ENCODE measurements at regions not wholly inside any gene's neighbourhood (a gene's known extent, or its start where the extent isn't known, plus 50 kb on each side); places are given as distances from the start of the nearest gene placed in this dataset.

DNA sequence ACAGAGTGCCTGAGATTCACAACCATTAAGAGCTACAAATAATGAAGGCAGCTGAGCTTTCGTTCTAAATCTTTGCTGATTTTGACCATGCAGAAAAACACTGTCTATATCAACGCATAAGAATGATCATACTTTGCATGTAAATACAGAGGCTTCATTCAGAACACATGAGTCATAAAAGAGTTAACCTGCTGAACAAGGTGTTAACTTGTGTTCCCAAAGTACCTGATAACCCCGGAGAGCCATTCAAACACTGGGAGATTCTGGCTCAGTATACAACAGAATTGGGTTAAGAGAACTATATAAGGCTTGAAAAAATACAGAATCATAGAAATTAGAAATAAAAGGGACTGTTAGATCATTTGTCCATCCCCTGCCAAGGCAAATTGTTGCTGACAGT, 964.3 kb upstream of the TENM3 start:
- no peak for DNase-seq
- intact Hi-C loops (cut with DNase I; ENCODE audit: low total_unique reads): no loop called here
- H3K27ac ChIP-seq: no peak overlapping the region
- TF ChIP-seq POLR2A (IDR thresholded peaks at IDR 0.05) (no peak), POLR2AphosphoS5 (IDR thresholded peaks at IDR 0.05) (no peak)
- TF ChIP-seq, protein P1, sequence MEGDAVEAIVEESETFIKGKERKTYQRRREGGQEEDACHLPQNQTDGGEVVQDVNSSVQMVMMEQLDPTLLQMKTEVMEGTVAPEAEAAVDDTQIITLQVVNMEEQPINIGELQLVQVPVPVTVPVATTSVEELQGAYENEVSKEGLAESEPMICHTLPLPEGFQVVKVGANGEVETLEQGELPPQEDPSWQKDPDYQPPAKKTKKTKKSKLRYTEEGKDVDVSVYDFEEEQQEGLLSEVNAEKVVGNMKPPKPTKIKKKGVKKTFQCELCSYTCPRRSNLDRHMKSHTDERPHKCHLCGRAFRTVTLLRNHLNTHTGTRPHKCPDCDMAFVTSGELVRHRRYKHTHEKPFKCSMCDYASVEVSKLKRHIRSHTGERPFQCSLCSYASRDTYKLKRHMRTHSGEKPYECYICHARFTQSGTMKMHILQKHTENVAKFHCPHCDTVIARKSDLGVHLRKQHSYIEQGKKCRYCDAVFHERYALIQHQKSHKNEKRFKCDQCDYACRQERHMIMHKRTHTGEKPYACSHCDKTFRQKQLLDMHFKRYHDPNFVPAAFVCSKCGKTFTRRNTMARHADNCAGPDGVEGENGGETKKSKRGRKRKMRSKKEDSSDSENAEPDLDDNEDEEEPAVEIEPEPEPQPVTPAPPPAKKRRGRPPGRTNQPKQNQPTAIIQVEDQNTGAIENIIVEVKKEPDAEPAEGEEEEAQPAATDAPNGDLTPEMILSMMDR (IDR thresholded peaks at IDR 0.05 in 8 of 11, conservative IDR thresholded peaks at IDR 0.05 in 3 of 11): no peak
- H3K9me3 ChIP-seq: peaks cover 0 to 10% (median 2%) of the 10 kb centered on the region in 8 donors
- no peaks in the 10 kb centered on the region for H3K36me3 ChIP-seq
- 51 to 74% (median 72%) methylated on average over 3 of the region's 3 CpGs for WGBS, 5 donors
- H3K4me3 ChIP-seq: no peak overlapping the region
- H3K27me3 ChIP-seq (replicated peaks in 1 of 7): no peaks in the 10 kb centered on the region
- H3K4me1 ChIP-seq: no peaks in the 10 kb centered on the region

DNA sequence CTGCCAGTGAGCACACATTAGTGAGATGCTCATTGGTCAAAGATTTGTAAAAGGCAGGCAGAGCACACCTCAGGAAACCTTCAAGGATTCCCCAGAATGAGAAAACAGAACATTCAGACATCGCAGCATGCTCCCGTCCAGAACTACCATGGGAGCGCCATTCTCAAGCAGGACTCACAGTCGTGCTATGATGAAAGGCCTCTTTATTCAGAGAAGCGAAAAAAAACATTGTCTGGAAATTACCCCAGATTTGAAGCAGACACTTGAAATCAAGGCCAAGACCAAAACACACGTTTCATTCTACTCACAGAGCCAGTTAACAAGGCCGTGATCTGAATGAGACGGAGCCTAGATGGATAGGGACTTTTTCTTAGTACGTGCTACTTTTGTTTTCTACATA, 961.8 kb upstream of the TENM3 start:
- Histone ChIP-seq H3K27ac (no peak overlapping the region), H3K27me3 (replicated peaks in 1 of 7) (no peaks in the 10 kb centered on the region), H3K4me1 (no peaks in the 10 kb centered on the region), H3K9me3 (peaks cover 0 to 5% (median 0%) of the 10 kb centered on the region in 8 donors), H3K4me3 (no peak overlapping the region), H3K36me3 (no peaks in the 10 kb centered on the region)
- WGBS, 5 donors: 85 to 90% (median 86%) methylated on average over 9 of the region's 9 CpGs
- intact Hi-C loops (cut with DNase I; ENCODE audit: low total_unique reads): no loop called here
- TF ChIP-seq, protein P1 (IDR thresholded peaks at IDR 0.05 in 8 of 11, conservative IDR thresholded peaks at IDR 0.05 in 3 of 11): no peak
- TF ChIP-seq POLR2A (IDR thresholded peaks at IDR 0.05): no peak
- no peak for TF ChIP-seq POLR2AphosphoS5 (IDR thresholded peaks at IDR 0.05)
- DNase-seq: no peak

DNA sequence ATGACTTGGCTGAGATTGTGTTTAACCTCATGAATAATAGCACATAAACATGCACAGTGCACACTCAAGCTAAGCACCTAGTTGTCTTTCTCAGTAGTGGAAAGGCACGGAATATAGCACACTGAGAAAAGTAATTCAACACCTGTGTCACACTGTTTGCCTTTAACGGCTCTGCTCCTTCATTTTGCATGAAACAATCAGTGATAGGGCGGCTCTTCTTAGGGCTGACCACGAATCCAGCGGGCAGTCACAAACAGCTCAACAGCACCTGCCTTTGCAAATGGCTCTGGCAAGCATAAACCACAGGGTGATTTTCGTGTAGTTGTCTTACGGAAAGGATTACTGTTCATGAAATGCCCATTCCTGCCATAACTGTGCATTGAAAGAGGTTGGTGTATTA, 954.0 kb upstream of the TENM3 start:
- DNase-seq: no peak
- intact Hi-C loops (cut with DNase I; ENCODE audit: low total_unique reads): no loop called here
- no peak for TF ChIP-seq POLR2AphosphoS5 (IDR thresholded peaks at IDR 0.05)
- no peak for TF ChIP-seq POLR2A (IDR thresholded peaks at IDR 0.05)
- TF ChIP-seq, protein P1 (IDR thresholded peaks at IDR 0.05 in 8 of 11, conservative IDR thresholded peaks at IDR 0.05 in 3 of 11): no peak
- Histone ChIP-seq H3K9me3 (no peaks in the 10 kb centered on the region), H3K4me3 (no peak overlapping the region), H3K36me3 (no peaks in the 10 kb centered on the region), H3K27me3 (replicated peaks in 1 of 7) (no peaks in the 10 kb centered on the region), H3K27ac (no peak overlapping the region), H3K4me1 (no peaks in the 10 kb centered on the region)
- 74 to 88% (median 80%) methylated on average over 7 of the region's 7 CpGs for WGBS, 5 donors

DNA sequence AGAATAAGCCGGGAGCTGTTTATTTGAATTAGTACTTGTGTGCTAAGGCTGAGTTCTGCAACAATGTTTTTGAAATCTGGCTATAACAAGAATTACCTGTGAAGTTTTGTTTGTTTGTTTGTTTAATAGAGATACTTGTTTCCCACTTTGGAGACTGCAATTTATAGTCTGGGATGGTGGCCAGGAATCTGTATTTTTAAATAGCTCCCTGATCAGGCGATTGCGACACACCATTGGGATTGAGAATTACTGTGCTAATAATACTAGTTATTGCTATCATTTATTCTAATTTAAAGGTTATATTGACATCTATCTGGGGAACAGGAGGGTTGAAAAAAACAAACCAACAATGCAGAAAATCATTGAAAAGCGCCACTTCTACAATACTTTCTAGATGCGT, 951.6 kb upstream of the TENM3 start:
- no peaks in the 10 kb centered on the region for H3K27me3 ChIP-seq (replicated peaks in 1 of 7)

More for the DNA sequence above, 951.6 kb upstream of the TENM3 start:
- H3K36me3 ChIP-seq: no peaks in the 10 kb centered on the region
- intact Hi-C loops (cut with DNase I; ENCODE audit: low total_unique reads): no loop called here
- TF ChIP-seq POLR2AphosphoS5 (IDR thresholded peaks at IDR 0.05): no peak
- TF ChIP-seq, protein P1 (IDR thresholded peaks at IDR 0.05 in 8 of 11, conservative IDR thresholded peaks at IDR 0.05 in 3 of 11): no peak
- TF ChIP-seq POLR2A (IDR thresholded peaks at IDR 0.05): no peak
- no peak for DNase-seq
- 69 to 85% (median 82%) methylated on average over 5 of the region's 5 CpGs for WGBS, 5 donors
- no peak overlapping the region for H3K27ac ChIP-seq
- no peaks in the 10 kb centered on the region for H3K9me3 ChIP-seq
- no peak overlapping the region for H3K4me3 ChIP-seq
- no peaks in the 10 kb centered on the region for H3K4me1 ChIP-seq
